ENCODE measurements at regions not wholly inside any gene's neighbourhood (a gene's known extent, or its start where the extent isn't known, plus 50 kb on each side); places are given as distances from the start of the nearest gene placed in this dataset.

- TF ChIP-seq, protein P1, sequence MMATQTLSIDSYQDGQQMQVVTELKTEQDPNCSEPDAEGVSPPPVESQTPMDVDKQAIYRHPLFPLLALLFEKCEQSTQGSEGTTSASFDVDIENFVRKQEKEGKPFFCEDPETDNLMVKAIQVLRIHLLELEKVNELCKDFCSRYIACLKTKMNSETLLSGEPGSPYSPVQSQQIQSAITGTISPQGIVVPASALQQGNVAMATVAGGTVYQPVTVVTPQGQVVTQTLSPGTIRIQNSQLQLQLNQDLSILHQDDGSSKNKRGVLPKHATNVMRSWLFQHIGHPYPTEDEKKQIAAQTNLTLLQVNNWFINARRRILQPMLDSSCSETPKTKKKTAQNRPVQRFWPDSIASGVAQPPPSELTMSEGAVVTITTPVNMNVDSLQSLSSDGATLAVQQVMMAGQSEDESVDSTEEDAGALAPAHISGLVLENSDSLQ (IDR thresholded peaks at IDR 0.05): no peak
- TF ChIP-seq SUPT20H (IDR thresholded peaks at IDR 0.05; ENCODE audit: borderline replicate concordance, control insufficient read depth, low read depth, low read length) (no peak), NR2C1 (IDR thresholded peaks at IDR 0.05) (no peak), SIN3A (IDR thresholded peaks at IDR 0.05; ENCODE audit: low read depth, low read length) (no peak), CBFB (IDR thresholded peaks at IDR 0.05; ENCODE audit: low read depth) (no peak), RAD21 (IDR thresholded peaks at IDR 0.05; ENCODE audit: insufficient read depth, low read depth, low read length) (no peak), WRNIP1 (IDR thresholded peaks at IDR 0.05; ENCODE audit: borderline replicate concordance, low read depth, low read length) (no peak), ESRRA (IDR thresholded peaks at IDR 0.05; ENCODE audit: low read length) (no peak)
- TF ChIP-seq, protein P2, sequence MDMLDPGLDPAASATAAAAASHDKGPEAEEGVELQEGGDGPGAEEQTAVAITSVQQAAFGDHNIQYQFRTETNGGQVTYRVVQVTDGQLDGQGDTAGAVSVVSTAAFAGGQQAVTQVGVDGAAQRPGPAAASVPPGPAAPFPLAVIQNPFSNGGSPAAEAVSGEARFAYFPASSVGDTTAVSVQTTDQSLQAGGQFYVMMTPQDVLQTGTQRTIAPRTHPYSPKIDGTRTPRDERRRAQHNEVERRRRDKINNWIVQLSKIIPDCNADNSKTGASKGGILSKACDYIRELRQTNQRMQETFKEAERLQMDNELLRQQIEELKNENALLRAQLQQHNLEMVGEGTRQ (IDR thresholded peaks at IDR 0.05; ENCODE audit: borderline replicate concordance, low read depth, low read length): no peak
- FAIRE-seq (no peak), DNase-seq (ENCODE audit: low read depth, low spot score) (no peak), ATAC-seq (no peak)
- Histone ChIP-seq H3K79me2 (ENCODE audit: control insufficient read depth, insufficient read depth, low read length) (no peaks in the 10 kb centered on the region), H2AFZ (ENCODE audit: control insufficient read depth, low read depth, low read length) (no peak overlapping the region), H3K4me3 (no peak overlapping the region), H3K4me1 (ENCODE audit: control insufficient read depth, insufficient read depth, low read length) (no peaks in the 10 kb centered on the region), H3K27me3 (replicated peaks in 1 of 2; ENCODE audit: control insufficient read depth in 2 of 2, insufficient read depth in 2 of 2, low read length in 1 of 2) (no peaks in the 10 kb centered on the region), H3K36me3 (ENCODE audit: control insufficient read depth in 2 of 2, insufficient read depth in 2 of 2, low read length in 1 of 2) (no peaks in the 10 kb centered on the region), H3K9me3 (replicated peaks; ENCODE audit: control insufficient read depth, insufficient read depth, low read length) (no peaks in the 10 kb centered on the region), H3K4me2 (ENCODE audit: control insufficient read depth, insufficient read depth) (no peak overlapping the region), H3K9ac (ENCODE audit: control insufficient read depth, insufficient read depth, low read length) (no peak overlapping the region), H4K20me1 (ENCODE audit: control insufficient read depth, insufficient read depth) (no peaks in the 10 kb centered on the region), H3K27ac (ENCODE audit: control insufficient read depth, insufficient read depth) (no peak overlapping the region)
- ChIA-PET POLR2A (no interaction called here), RAD21 (ENCODE audit: unreplicated experiment) (no interaction called here), CTCF (no interaction called here), SMC1A (ENCODE audit: uncharacterized antibody, unreplicated experiment) (interaction anchor here (0.6 to 1.0 kb wide), 5 partner anchors 18 to 1817 kb away, joined by 3 to 4 read pairs (median 3); no protein-coding TSS in a partner anchor)
- in situ Hi-C loops (cut with MboI): no loop called here
- 25% methylated on average over 2 of the region's 2 CpGs for WGBS (ENCODE audit: insufficient coverage, insufficient replicate concordance, low lambda C conversion rate, missing lambda C conversion rate)
- intact Hi-C loops (cut with micrococcal nuclease; ENCODE audit: unreplicated experiment): loop anchor here (5.0 kb wide), 1 partner anchor 106 kb away; no protein-coding TSS in a partner anchor
- BruUV-seq (replicated peaks): no TSS peak
Observed at GRCh38 chr5:8956659-8957058, 589.2 kb downstream of the SEMA5A start.

Measured in GM12878 (cell line).